ENCODE measurements at regions not wholly inside any gene's neighbourhood (a gene's known extent, or its start where the extent isn't known, plus 50 kb on each side); places are given as distances from the start of the nearest gene placed in this dataset.

GRCh38 chr3:106759731-106760130, 617.5 kb upstream of the CCDC54 start:
- TF ChIP-seq, protein P1, sequence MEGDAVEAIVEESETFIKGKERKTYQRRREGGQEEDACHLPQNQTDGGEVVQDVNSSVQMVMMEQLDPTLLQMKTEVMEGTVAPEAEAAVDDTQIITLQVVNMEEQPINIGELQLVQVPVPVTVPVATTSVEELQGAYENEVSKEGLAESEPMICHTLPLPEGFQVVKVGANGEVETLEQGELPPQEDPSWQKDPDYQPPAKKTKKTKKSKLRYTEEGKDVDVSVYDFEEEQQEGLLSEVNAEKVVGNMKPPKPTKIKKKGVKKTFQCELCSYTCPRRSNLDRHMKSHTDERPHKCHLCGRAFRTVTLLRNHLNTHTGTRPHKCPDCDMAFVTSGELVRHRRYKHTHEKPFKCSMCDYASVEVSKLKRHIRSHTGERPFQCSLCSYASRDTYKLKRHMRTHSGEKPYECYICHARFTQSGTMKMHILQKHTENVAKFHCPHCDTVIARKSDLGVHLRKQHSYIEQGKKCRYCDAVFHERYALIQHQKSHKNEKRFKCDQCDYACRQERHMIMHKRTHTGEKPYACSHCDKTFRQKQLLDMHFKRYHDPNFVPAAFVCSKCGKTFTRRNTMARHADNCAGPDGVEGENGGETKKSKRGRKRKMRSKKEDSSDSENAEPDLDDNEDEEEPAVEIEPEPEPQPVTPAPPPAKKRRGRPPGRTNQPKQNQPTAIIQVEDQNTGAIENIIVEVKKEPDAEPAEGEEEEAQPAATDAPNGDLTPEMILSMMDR (IDR thresholded peaks at IDR 0.05), result no peak
- TF ChIP-seq EZH2phosphoT487 (IDR thresholded peaks at IDR 0.05; ENCODE audit: borderline replicate concordance, low read depth) (no peak), GABPA (IDR thresholded peaks at IDR 0.05; ENCODE audit: low read depth) (no peak), POLR2AphosphoS5 (IDR thresholded peaks at IDR 0.05; ENCODE audit: low read depth, low read length) (no peak), TEAD4 (IDR thresholded peaks at IDR 0.05; ENCODE audit: borderline replicate concordance, insufficient read depth) (no peak), GATA2 (CRISPR knock-in tag; IDR thresholded peaks at IDR 0.05) (no peak)

Measured in SK-N-SH (cell line).